Amygdala (tissue), 56 donors: ENCODE measurements at regions not wholly inside any gene's neighbourhood (a gene's known extent, or its start where the extent isn't known, plus 50 kb on each side); places are given as distances from the start of the nearest gene placed in this dataset.

Experiments used
- DNase-seq, 56 donors: peaks; one replicate each; lab custom pipeline; 2025; lab: John Stamatoyannopoulos, UW

GRCh38 chr1:29835406-29835805, 599.1 kb downstream of the PTPRU start:
- DNase-seq, result no peak

DNA sequence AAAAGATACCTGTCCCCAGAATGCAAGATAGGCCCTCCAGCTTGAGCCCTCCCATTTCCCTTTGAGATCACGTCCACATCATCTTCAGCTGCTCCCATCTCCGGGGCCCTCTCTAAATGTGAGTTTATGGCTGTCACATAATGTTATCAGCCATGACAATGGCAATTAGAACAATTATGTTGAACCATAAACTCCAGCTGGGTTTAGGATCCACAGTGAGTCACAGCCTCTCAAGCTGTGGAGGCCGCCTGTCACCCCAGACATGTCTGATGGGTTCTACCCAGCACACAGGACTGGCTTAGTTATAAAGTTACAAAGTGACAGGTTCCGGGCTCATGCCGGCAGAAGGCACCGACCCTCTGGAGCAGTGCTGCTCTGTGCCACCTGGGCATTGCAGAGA, 597.3 kb downstream of the PTPRU start:
- DNase-seq, result no peak

GRCh38 chr1:29832936-29833335, 596.6 kb downstream of the PTPRU start:
- no peak for DNase-seq

- no peak for DNase-seq
Measured at GRCh38 chr1:29832471-29832870, 596.1 kb downstream of the PTPRU start.

GRCh38 chr1:29831500-29832117, 595.3 kb downstream of the PTPRU start:
- DNase-seq, result no peak

DNA sequence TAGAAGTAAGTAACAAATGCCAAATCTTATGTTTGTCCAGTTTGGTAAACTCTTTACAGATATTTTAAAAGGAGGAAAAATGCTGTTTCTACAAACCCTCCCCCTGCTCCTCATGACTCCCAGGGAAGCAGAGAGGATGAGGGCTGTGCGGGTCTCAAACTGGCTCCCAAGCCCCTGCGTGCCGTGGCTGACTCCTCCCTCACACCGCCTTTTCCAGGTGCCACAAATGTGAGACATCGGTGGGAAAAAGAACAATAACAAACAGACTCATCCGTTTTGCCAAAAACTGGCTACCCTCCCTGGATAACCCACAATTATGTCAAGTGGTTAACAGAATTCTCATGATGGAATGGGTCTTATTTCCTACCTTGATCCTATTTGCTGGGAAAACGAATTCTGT, 594.6 kb downstream of the PTPRU start:
- no peak for DNase-seq

DNA sequence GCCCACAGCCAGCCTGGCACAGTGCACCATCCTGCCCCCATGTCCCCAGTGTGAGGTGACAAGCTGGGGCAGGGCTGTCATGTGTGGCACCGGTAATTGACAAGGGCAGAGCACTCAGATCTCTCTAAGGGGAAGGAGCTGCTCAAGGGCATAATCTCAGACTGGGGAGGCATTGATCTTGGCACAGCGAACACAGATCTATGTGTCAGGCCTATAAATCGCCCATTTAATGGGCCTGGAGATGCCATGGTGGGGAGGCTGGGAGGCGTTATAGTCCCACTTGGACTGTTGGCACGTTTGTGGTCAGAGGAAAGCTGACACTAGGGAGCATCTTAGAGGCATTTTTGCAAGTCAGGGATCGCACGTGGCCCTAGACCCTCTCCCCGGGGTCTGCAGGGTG, 594.1 kb downstream of the PTPRU start:
- DNase-seq, result no peak

GRCh38 chr1:29829448-29830344, 593.4 kb downstream of the PTPRU start:
- no peak for DNase-seq

GRCh38 chr1:29828526-29829447, 592.5 kb downstream of the PTPRU start:
- no peak for DNase-seq

GRCh38 chr1:29827801-29828525, 591.6 kb downstream of the PTPRU start:
- DNase-seq, result no peak

GRCh38 chr1:29827237-29827750, 591.0 kb downstream of the PTPRU start:
- no peak for DNase-seq

DNA sequence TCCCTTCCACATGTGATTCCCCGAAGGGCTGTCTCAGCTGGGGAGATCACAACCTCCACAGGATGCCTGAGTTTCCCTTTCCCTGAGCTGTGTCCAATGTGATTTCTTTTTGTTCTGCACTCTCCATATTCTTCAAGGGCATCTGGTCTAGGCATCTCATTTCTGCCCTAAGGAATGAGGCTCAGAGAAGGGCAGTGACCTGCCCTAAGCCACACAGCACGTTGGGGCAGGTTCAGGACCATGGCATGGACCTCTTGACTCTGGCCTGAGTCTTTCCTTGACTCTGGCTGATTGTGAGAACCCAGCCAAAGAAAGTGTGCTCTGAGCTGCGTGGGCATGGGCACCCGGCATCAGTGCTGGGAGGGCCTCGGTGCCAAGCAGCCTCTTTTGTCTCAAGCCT, 590.3 kb downstream of the PTPRU start:
- no peak for DNase-seq

GRCh38 chr1:29825941-29826415, 589.7 kb downstream of the PTPRU start:
- DNase-seq, result no peak

- DNase-seq, result no peak
Measured at GRCh38 chr1:29825274-29825940, 589.1 kb downstream of the PTPRU start.

GRCh38 chr1:29824511-29825273, 588.4 kb downstream of the PTPRU start:
- DNase-seq, result no peak

- DNase-seq, result no peak
Measured at GRCh38 chr1:29824025-29824424, 587.7 kb downstream of the PTPRU start.

GRCh38 chr1:29823561-29823960, 587.2 kb downstream of the PTPRU start:
- DNase-seq, result no peak

DNA sequence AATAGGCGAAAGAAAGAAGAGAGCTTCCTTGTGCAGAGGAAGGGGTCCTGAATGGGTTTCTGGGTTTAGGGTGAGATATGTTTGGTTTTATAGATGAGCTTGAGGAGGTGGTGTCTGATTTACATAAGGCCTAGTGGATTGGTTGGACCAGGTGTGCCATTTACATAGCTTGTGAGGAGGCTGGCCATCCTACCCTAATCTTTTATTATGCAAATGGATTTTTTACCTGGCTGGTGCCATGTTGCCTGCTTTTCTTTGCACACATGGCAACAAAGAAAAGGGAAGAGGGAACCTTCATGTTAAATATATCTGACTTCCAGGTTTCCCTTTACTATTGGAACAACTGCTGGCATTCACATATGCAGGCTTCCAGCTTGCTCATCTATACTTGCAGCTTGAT, 585.3 kb downstream of the PTPRU start:
- DNase-seq, result no peak

GRCh38 chr1:29820401-29820800, 584.1 kb downstream of the PTPRU start:
- no peak for DNase-seq
